Liver (tissue), 8 donors: ENCODE measurements at regions not wholly inside any gene's neighbourhood (a gene's known extent, or its start where the extent isn't known, plus 50 kb on each side); places are given as distances from the start of the nearest gene placed in this dataset.

Source experiments
- DNase-seq: peaks from one replicate; pipeline ENCODE4 v3.0.0-alpha.2; 2017; ENCODE audit warnings: low spot score
- H3K27ac ChIP-seq, 2 donors: one replicate each; pipeline ENCODE4 v1.7.0; 2013; ENCODE audit warnings: inconsistent platforms in 2 of 2, low read length in 2 of 2, control low read depth in 1 of 2, low read depth in 1 of 2, mild to moderate bottlenecking in 1 of 2
- H3K27me3 ChIP-seq, 4 donors: one replicate each; pipeline versions ENCODE4 v1.6.1 to v1.7.0; 2013; ENCODE audit warnings: low read length in 3 of 4, inconsistent platforms in 1 of 4, mild to moderate bottlenecking in 1 of 4, moderate library complexity in 1 of 4; ENCODE audit not compliant: control insufficient read depth in 4 of 4, insufficient read depth in 4 of 4
- H3K36me3 ChIP-seq, 4 donors: one replicate each; pipeline versions ENCODE4 v1.6.1 to v1.7.0; 2013; ENCODE audit warnings: low read length in 3 of 4, mild to moderate bottlenecking in 3 of 4, low read depth in 1 of 4, moderate library complexity in 1 of 4; ENCODE audit not compliant: control insufficient read depth in 4 of 4, insufficient read depth in 3 of 4
- H3K4me1 ChIP-seq, 4 donors: one replicate each; pipeline versions ENCODE4 v1.6.1 to v1.7.0; 2013; ENCODE audit warnings: low read length in 3 of 4, mild to moderate bottlenecking in 3 of 4, moderate library complexity in 1 of 4; ENCODE audit not compliant: control insufficient read depth in 4 of 4, insufficient read depth in 4 of 4
- H3K4me3 ChIP-seq, 3 donors: one replicate each; pipeline versions ENCODE4 v1.6.1 to v1.7.0; 2013; ENCODE audit warnings: low read length in 3 of 3, control low read depth in 1 of 3, low read depth in 1 of 3, mild to moderate bottlenecking in 1 of 3
- H3K9ac ChIP-seq, 2 donors: one replicate each; pipeline ENCODE4 v1.7.0; 2013; ENCODE audit warnings: low read length in 2 of 2, mild to moderate bottlenecking in 2 of 2, moderate library complexity in 2 of 2, control low read depth in 1 of 2, low read depth in 1 of 2
- H3K9me3 ChIP-seq, 4 donors: one replicate each; pipeline versions ENCODE4 v1.6.1 to v1.7.0; 2013; ENCODE audit warnings: low read length in 3 of 4; ENCODE audit not compliant: control insufficient read depth in 4 of 4
- CTCF ChIP-seq: fragments of 150-350 bp; IDR thresholded peaks from 2 replicates; pipeline ENCODE4 v1.5.1; 2017; ENCODE audit warnings: improper control_type of control experiment, low read depth, low read length; ENCODE audit not compliant: missing input control
- EGR1 ChIP-seq, 2 donors: IDR thresholded peaks; 2 replicates each; pipeline ENCODE4 v1.6.1; 2016 to 2018; ENCODE audit warnings: antibody characterized with exemption in 2 of 2, low read depth in 2 of 2
- FOXA1 ChIP-seq: IDR thresholded peaks from 2 replicates; pipeline ENCODE4 v1.6.1; 2016; ENCODE audit warnings: antibody characterized with exemption
- FOXA2 ChIP-seq: IDR thresholded peaks from 2 replicates; pipeline ENCODE4 v1.6.1; 2016; ENCODE audit warnings: antibody characterized with exemption
- HNF4A ChIP-seq, 2 donors: conservative IDR thresholded peaks; 2 replicates each; pipeline ENCODE4 v1.6.1; 2016; ENCODE audit warnings: antibody characterized with exemption in 2 of 2, mild to moderate bottlenecking in 2 of 2
- MAX ChIP-seq: IDR thresholded peaks from 2 replicates; pipeline ENCODE4 v1.6.1; 2016; ENCODE audit warnings: antibody characterized with exemption
- NR2F2 ChIP-seq: IDR thresholded peaks from 2 replicates; pipeline ENCODE4 v1.6.1; 2016; ENCODE audit warnings: antibody characterized with exemption
- RAD21 ChIP-seq, 2 donors: IDR thresholded peaks; 2 replicates each; pipeline ENCODE4 v1.6.1; 2016; ENCODE audit warnings: antibody characterized with exemption in 2 of 2, mild to moderate bottlenecking in 2 of 2
- RXRA ChIP-seq, 2 donors: IDR thresholded peaks; 2 replicates each; pipeline ENCODE4 v1.6.1; 2017 to 2018; ENCODE audit warnings: antibody characterized with exemption in 2 of 2, mild to moderate bottlenecking in 1 of 2
- SP1 ChIP-seq: IDR thresholded peaks from 2 replicates; pipeline ENCODE4 v1.6.1; 2018; ENCODE audit warnings: antibody characterized with exemption, mild to moderate bottlenecking
- TAF1 ChIP-seq: conservative IDR thresholded peaks from 2 replicates; pipeline ENCODE4 v1.6.1; 2016; ENCODE audit warnings: antibody characterized with exemption, mild to moderate bottlenecking
- YY1 ChIP-seq: IDR thresholded peaks from 2 replicates; pipeline ENCODE4 v1.6.1; 2016; ENCODE audit warnings: antibody characterized with exemption, mild to moderate bottlenecking
- ZBTB33 ChIP-seq: IDR thresholded peaks from 2 replicates; pipeline ENCODE4 v1.6.1; 2016; ENCODE audit warnings: antibody characterized with exemption
- whole genome bisulfite sequencing: extraction: QIAGEN DNeasy Blood & Tissue Kit; methylation state at CpG from one replicate; pipeline ENCODE4 v1.1.7; 2013; 5-methylcytosine and 5-hydroxymethylcytosine counted together
- TF ChIP-seq, protein P1 (sequence below): IDR thresholded peaks from 2 replicates; pipeline ENCODE4 v1.6.1; 2016; ENCODE audit warnings: antibody characterized with exemption
- donor health status: healthy.
- donor health status: healthy.
- donor health status: healthy.
- donor health status: healthy.
- donor health status: healthy.

GRCh38 chr10:120963594-120964220 lies 112.5 kb downstream of the WDR11 start (continued):
- TF ChIP-seq CTCF (no peak), MAX (no peak)

DNA sequence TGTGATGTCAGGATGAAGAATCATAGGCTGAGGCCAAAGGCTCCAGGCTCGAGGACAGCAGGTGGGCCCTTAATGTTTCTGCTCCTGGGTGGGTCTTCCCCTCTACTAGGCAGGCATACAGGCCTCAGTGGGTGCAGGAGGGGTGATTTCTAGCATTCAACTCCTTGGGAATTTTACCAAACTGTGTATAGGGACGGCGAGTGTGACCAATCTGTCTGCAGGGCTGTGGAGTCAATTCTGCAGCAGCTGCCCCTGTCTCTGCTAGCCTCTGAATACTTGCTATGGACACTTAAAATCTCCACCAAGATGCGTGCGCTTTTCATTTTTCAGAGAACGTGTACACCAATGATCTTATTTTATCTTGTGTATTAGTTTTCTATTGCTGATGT lies 115.5 kb downstream of the WDR11 start:
- no peak for DNase-seq
- H3K27ac ChIP-seq = no peak overlapping the region
- no peaks in the 10 kb centered on the region for H3K4me1 ChIP-seq
- no peak overlapping the region for H3K9ac ChIP-seq
- TF ChIP-seq, protein P1, sequence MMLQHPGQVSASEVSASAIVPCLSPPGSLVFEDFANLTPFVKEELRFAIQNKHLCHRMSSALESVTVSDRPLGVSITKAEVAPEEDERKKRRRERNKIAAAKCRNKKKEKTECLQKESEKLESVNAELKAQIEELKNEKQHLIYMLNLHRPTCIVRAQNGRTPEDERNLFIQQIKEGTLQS = no peak
- TF ChIP-seq CTCF (no peak), ZBTB33 (no peak), NR2F2 (no peak), RAD21 (IDR thresholded peaks at IDR 0.05) (no peak), TAF1 (no peak), FOXA1 (no peak), MAX (no peak), SP1 (no peak), EGR1 (IDR thresholded peaks at IDR 0.05; ENCODE audit: low read depth in 2 of 2) (no peak), FOXA2 (no peak)
- H3K36me3 ChIP-seq = peaks cover 0 to 1% (median 0%) of the 10 kb centered on the region in 4 donors
- H3K9me3 ChIP-seq = no peaks in the 10 kb centered on the region
- H3K27me3 ChIP-seq = no peaks in the 10 kb centered on the region
- WGBS = 82% methylated on average over 6 of the region's 6 CpGs
- no peak overlapping the region for H3K4me3 ChIP-seq

DNA sequence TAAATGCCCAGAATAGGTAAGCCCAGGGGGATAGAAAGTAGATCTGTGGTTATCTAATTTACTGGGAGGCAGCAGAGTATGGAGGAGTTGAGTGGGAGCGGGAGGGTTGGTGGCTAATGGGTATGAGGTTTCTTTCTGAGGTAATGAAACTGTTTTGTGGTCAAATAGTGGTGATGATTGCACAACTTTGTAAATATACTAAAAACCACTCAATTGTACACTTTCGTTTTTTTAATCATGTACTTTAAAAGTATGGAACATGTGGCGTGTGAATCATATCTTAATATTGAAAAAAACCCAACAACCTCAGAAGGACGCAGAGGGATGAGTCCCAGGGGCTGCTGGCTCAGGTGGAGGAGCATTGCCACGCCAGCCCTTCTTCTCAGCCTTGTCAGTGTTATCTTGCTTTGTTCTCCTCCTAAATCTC lies 118.1 kb downstream of the WDR11 start:
- Histone ChIP-seq H3K27me3 (no peaks in the 10 kb centered on the region), H3K4me1 (no peaks in the 10 kb centered on the region), H3K4me3 (no peak overlapping the region), H3K9me3 (peaks cover 0 to 8% (median 2%) of the 10 kb centered on the region in 4 donors), H3K36me3 (no peaks in the 10 kb centered on the region), H3K27ac (no peak overlapping the region), H3K9ac (no peak overlapping the region)
- DNase-seq = no peak
- 67% methylated on average over 5 of the region's 5 CpGs for WGBS
- no peak for TF ChIP-seq CTCF
- TF ChIP-seq FOXA2 = no peak
- no peak for TF ChIP-seq ZBTB33
- no peak for TF ChIP-seq YY1
- no peak for TF ChIP-seq RXRA (IDR thresholded peaks at IDR 0.05)
- TF ChIP-seq TAF1 = no peak
- no peak for TF ChIP-seq SP1
- no peak for TF ChIP-seq EGR1 (IDR thresholded peaks at IDR 0.05; ENCODE audit: low read depth in 2 of 2)
- no peak for TF ChIP-seq HNF4A (conservative IDR thresholded peaks at IDR 0.05)
- TF ChIP-seq MAX = no peak
- TF ChIP-seq RAD21 (IDR thresholded peaks at IDR 0.05) = no peak
- TF ChIP-seq FOXA1 = no peak
